ENCODE measurements at regions not wholly inside any gene's neighbourhood (a gene's known extent, or its start where the extent isn't known, plus 50 kb on each side); places are given as distances from the start of the nearest gene placed in this dataset.
A peak's percentile ranks its signal among the peaks of the same experiment; 100 is the strongest.

DNA sequence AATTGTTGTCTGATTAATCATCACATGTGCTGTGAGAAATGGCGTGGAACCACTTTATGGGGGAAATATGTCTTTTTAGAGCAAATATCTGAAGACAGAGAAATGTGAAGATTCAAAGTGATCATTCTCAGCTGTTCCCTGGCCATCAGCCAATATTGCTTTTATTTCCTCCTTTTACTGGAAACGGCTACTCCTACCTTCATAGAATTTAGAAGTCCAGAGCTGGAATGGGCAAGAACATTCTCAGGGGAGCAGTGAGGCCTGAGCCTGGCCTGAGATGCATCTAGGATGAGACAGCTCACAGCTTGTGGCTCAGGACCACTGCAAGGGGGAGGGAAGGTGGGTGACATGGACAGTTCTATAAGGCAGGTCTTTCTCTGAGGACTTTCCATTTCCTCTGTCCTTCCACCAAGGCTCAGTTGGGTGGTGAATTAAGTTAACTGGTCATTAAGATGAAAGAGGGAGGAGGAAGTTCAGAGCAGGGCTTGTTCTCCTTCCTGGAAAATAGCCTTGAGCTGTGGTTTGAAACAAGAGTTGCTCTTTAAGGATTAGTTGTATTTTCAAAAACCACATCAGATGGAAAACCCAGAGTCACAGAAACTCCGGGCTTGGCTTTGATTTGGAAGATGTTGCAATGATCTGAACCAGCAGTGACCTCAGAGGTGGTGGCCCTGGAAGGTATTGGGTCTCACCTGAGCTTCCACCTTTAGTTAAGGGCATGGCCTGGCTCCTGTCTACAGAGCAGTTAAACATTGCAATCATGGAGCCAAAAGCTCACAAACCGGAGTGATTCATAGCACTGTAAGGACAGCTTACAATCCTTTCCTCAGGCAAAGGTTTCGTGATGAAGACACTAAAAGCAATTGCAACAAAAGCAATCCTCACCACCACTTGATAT is 144.3 kb downstream of the VAPA start:
- DNase-seq (ENCODE audit: low read depth) = peak; percentile 78

DNA sequence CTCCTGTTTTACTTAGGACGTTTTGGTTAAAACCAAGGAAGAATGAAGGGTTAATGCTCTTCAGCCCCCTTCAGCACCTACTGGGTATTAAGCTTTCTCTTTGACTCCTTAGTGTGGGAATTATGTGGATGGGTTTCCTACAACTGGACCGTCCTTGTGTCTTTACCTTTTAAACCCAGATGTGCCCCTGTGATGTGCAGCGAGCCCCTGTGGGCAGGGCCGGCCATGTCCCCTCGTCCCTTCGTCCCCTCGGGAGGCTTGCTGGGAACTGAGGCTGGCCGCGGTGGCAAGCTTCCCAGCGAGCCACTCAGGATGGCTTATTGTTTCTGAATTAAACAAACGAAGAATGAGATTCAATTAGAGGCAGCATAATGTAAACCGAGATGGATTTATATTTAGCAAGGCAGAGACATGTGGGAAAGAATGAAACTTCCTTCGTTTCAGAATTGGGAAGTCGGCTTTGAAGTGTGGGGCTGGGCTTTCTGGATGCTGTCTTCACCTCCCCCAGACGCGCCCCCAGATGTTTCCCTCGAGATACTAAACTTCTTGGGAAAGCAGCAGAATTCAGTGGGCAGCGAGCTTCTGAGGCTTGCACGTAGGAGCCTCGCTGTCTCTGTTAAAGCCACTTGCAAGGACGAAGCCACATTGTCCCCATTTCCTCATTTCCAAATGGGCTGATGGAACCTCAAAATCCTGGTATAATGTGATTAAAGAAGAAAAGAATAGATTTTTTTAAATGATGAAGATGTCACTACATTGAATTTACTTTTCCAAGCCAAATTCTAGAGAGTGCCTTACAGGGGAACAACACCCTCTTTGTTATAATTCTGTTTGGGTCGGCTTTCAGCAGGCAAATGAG is 146.0 kb downstream of the VAPA start:
- DNase-seq (ENCODE audit: low read depth) = no peak

DNA sequence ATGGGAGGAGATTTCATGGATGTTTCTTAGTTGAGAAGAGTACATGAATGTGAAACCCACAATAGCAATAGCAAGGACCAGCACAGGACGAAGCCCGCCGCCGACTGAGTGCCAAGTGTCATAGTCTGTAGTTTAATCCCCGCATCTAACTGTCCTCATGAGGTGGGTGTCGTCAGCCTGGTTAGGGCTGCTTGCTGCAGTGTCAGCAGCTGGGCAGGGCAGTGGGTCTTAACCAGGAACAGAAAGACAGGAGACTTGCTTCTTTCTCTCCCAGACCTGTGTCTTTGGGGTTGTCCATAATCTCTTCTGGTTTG is 146.6 kb downstream of the VAPA start:
- no peak for DNase-seq (ENCODE audit: low read depth)

DNA sequence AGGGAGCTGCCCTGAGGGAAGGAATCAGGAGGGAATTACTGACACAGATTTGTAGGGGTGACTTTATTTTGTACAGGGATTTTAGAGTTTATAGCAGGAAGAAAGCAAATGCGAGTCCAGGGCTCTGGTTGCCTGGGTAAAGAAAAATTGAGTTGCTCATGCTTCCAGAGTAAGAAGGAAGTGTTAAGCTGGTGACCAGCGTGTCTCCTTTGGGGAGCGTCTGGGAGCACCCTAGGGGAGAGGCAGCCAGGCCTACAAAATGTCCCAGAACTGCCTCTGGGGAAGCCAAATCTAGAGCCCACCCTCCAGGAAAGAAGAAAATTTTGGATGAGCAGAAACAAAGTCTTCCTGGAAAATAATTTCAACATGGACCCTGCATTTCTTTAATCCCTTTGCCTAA is 147.0 kb downstream of the VAPA start:
- DNase-seq (ENCODE audit: low read depth) = no peak

DNA sequence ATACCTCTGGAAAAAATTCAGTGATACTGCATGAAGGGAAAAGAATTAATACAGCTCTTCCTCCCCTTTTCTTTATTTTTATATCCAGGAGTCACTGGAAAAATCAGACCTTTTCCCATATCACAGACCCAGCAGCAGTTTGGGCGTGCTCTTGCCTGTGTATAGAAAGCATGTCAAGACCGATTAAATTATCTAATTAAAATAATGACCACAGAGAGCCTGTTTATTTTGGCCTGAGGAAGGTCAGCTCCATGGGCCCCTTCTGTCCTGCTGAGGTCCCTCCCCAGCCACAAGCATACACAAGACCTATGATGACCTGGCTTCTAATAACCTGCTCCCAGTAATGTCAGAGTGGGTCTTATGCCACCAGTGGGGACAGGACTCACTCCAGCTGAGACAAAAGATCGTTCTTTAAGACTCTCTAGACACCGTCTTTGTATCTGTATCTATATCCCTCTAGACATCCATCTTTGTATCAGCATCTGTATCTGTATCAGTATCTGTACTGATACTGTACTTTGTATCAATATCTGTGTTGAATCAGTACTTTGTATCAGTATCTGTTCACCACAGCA is 147.8 kb downstream of the VAPA start:
- no peak for DNase-seq (ENCODE audit: low read depth)

DNA sequence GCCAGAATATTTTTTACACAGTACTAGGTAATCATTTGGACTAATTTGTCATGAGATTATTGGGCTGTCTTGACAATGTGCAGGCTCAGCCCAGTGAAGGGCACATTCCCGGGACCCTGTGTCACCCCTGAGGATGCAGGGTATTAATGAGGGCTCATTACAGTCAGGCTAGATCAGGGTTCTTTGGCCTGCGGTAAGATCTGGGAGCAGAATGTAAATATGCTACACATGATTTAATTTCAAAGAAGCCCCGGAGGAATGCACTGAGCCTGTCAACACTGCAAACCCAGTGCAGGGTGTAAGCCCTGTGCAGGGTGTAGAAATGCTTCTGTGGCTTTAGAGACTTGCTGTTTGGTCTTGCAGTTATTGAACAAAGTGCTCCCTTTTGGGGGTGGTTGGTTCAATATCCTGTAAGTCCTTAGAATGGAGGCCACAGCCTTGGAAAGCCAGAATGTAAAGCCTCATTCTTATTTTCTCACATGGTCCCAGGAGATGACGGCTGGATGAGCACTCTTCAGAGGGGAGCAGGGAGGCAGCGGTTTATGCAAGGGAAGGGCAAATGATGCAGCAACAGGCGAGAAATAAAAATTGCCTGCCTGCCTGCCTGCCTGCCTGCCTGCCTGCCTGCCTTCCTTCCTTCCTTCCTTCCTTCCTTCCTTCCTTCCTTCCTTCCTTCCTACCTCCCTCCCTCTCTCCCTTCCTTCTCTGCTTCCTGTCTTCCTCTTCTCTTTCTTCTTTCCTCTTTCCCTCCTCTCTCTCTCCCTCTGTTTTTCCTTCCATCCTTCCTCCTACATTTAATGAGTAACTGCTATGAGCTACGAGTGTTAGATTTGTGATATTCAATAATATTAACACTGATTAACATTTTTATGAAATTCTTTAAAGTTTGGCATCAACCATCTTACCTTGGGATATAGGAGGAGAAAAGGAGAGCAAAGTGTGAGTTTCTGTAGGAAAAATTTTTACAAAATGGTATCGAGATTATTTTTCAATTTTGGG is 148.8 kb downstream of the VAPA start:
- peak; percentile 94 for DNase-seq (ENCODE audit: low read depth)

DNA sequence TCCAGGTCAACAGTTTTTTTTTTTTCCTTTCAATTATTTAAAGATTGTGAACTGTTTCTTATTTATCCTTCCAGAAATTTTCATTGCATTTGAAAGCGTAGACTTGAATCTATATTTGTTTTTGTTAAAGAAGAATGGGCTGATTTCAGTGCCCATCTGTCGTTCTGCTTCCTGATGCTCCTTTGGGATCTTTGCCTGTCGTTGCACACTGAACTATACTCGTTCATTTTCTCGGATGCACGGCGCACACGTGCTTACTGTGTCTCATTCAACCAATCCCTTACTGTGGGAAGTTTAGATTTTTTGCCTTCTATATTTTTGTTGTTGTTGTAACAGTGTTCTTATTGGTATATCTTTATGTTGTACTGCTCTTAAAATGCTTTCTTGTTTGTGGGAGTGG is 149.7 kb downstream of the VAPA start:
- DNase-seq (ENCODE audit: low read depth) = no peak

DNA sequence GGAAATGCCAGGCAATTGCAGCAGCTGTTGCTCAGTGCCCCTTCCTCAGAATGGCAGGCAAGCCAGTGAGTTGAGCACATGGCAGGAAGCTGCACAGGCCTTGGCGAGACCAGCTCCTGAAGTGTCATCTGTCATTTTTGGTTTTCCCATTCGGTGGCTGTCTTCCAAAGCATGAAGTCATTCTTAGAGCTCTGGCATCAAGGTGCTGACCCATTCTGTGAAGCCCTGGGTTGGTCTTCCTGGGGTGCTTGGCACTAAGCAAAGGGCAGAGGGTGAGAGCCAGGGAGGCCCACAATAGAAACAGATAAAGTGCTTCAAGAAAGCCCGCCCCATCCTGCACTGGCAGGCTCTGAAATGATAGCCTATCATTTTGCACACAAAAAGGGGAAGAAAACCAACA is 150.5 kb downstream of the VAPA start:
- DNase-seq (ENCODE audit: low read depth) = no peak

DNA sequence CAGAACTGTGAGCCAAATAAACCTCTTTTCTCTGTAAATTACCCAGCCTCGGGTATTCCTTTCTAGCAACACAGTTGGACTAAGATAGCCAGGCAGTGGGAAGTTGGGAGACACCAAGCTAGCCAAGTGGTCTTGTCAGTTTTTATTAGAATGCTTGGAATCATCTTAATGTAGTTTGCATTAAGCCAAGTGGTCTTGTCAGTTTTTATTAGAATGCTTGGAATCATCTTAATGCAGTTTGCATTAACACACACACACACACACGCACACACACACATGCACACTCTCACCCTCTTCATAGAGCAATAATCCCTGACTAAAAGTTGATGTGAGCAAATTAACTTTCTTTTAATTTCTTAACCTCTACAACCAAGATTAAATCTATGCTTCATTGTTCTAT is 151.5 kb downstream of the VAPA start:
- DNase-seq (ENCODE audit: low read depth) = no peak

DNA sequence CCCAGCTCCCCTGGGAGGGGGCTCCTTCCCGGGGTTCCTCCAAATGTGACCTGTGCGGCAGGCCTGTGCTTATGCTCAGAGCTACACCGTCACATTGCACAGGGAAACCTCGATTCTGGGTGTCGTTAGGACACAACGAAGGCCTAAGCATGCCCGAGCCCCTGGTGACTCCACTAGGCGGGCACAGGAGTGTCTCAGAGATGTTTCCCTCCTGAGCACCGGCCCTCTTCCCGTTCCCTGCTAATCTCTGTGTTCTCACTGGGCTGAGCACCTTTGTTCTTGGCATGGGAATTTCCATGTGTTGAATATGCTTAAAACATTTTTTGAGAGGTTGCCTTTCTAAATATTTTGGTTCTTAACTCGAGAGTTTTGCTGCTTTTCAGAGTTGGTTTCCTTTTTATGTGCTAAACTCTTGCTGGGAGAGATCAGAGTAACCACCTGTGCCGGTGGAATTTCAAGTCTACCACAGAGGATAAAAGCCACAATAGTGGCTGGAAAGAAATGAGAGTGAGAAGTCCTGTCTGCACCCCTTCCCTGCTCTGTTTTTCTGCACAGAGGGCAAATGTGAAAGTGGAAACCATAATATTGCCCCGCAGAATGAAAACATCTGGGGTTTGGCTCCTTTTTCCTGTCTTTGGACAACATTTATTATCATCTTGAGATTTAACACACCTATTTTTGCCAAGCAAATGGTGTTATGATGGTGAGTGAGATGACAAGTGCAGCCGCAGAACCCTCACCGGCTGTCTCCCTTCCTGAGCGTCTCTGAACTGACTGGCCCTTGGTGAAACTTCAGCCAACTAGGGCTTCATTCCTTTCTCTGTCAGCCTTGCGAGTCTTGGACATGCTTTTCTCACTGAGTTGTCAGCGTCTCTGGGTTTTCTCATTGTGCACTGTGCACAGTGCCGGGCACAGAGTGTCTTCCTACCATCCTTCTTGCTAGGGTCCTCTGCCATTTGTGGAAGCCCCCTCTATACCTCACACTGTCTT is 154.1 kb downstream of the VAPA start:
- DNase-seq (ENCODE audit: low read depth) = no peak

DNA sequence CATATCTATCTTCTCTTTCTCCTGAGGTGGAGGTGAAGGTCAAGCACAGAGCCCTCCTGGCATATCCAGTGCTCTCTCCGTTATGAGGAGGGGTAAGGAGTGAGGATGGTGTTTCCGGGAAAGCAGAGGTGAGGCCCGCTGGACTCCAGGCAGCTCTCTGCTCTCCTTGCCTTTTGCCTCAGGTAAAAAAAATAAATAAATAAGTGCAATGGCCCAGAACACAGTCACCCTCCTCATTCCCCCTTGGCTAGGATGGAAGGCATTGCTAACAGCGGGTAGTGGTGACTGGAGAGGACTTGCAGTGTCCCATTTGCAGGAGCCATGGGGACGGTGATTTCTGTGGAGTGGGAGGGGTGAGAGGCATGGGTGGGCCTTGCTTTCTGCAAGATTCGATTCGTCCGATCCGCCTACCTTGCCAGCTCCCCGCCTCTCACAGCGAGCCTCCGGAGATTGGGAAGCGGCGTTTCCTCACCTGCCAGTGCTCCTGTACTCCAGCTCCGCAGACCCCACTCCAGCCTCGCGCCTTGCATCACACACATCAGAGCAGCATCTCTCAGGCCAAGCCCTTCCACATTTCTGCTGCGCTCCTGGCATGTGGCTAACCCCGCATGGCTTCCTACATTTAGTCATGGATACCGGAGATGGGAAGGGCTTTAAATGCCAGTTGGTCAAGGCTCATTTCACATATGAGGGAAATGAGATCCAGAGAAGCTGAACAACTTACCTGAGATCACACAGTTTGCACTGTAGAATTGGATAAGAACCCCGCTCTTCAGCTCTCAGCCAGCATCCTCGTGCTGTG is 155.2 kb downstream of the VAPA start:
- DNase-seq (ENCODE audit: low read depth) = no peak

DNA sequence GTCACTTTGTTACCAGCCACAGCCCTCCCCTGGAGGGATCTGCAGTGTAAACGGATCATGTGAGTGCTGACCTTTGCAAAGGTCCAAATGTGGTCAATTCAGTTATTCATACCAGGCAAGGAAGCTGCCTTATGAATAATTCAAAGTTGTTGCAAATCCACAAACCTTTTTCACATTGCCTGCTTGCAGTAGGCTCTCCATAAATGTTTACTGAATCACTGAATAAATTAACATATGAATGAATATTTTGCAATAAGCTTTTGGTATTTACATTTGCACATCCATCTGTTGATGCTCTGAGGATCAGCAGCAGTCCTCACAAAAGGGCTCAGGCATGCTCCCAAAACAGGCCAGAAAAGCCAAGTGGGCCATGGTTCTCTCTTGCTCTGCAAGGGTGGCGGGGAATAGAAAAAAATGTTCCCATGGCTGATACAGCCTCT is 156.8 kb downstream of the VAPA start:
- DNase-seq (ENCODE audit: low read depth) = peak; percentile 44

DNA sequence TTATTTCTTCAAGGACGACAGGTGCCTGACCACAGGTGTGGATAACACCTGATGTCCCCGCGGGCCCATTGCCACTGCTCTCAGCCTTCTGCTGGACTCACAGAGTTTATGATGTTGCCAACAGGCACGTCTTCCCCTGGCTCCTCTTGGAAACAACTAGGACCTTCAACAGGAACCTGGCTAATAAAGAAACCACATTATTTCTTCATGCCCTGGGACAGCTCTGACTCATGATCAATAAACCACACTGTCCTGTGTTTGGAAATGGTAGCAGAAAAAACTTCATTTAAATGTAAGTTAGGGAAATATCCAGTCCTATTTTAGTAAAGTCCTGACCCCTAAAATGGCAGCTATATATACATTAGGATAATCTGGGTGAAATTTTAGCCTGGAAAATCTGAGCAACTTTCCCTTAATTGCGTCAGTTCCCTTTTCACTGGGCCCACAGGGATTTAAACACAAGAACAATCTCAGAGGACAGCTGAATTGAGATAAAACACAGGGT is 158.9 kb downstream of the VAPA start:
- peak; percentile 76 for DNase-seq (ENCODE audit: low read depth)

DNA sequence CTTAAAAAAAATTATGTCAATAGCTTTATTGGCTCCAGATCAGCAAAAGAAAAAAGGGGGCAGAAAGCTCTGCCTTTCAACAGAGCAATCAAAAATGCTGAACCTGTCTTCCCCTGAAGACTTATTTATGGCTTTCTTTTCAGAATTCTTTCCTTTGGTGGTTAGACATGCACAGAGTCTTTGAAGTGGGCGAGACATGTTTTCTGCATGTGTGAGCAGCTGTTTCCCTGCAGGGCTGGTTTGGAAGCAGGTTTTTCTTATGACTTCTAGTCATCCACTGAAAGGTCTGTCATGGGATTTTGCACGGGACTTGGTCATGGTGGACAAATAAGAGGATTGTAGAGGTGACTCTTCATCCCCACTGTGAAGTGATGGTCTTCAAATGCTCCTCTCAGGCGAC is 160.3 kb downstream of the VAPA start:
- DNase-seq (ENCODE audit: low read depth) = no peak

DNA sequence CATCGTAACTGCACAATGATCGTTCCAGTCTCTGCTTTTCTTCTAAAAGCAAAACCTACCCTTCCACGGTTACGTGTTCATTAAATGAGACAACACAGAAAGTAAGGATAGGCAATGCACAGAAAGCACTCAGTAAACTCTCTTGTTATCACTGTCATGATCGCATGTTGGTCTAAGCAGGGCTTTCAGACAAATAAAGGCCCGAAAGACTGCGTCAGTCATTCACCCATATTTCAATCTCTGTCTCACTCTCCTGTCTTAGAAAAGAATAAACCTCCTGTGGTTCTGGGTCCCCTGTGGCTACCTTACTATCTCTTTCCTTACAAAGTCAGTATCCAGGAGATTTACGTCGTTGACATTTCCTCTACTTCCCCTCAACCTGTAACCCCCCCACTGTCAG is 160.9 kb downstream of the VAPA start:
- DNase-seq (ENCODE audit: low read depth) = no peak

DNA sequence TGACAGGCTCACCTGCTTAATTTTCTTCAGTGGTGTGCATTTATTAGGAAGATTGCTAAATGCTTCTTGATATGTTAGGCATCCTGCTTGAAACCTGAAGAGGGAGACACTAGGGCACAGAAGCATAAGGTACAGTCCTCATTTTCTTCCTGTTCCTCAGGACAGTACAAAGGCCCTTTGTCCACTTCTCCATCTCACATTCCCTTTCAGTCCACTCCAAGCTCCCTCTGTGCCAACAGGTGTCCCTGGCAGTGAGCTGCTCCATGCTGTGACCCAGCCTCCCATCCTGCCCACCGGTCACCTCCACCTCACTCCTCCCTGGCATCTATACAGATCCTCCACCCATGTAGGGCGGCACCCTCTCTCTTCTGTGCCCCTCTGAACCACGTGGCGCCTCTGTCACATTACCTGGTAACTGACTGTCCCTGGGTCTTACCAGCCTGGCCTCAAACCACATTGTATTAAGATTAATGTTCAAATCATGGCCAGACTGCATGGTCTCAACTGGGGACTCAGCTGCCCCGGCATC is 162.8 kb downstream of the VAPA start:
- DNase-seq (ENCODE audit: low read depth) = no peak

DNA sequence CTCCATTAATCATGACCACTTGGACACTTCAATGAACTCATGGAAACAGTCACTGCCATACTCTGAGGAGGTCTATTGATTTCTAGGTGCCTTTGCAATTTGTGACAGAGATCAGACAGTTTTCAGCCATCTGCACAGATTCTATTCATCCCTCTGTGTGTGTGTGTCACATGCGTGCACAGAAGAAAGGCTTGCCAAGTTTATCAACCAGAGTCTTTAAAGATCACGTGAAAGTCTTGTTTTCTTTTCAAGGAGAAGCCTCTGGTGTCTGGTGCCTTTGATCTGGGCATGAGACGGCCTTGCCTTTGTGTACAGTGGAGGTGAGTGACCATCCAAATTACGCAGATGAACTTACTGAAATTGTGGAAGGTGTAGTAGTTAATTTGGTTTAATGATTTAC is 164.2 kb downstream of the VAPA start:
- DNase-seq (ENCODE audit: low read depth) = no peak

DNA sequence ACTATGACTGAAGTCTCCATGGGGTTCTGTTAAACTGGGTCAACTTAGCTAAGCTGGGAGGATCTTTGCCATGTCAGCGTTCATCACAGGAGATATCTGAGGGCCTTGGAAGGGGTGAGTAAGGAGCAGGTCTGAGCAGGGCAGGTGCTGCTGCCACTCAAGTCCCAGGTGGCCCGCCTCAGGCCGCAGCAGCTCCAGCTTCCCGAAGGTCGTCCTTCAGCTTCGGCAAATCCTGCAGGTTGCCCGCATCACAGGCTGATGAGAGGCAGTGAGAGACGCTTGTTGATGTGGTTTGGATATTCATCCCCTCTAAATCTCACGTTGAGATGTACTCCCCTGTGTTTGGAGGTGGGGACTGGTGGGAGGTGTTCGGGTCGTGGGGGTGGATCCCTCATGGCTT is 166.6 kb downstream of the VAPA start:
- DNase-seq (ENCODE audit: low read depth) = no peak

DNA sequence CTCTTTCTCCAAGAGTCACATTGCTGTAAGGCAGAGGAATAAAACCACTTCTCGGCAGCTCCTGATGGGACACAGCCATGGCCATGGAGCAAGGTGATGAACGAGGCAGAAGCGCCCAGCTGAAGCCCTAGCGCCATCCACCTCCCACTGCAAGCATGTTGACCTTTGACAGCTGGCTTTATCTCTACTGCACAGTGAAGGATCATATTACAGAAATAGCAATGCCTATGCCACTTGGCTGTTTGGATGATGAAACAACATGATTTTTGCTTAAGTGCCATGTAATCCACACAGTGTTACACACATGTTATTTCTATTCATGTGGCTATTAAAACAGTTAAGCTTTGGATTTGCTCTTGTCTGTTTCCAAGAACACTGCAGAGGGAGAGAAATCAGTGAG is 167.7 kb downstream of the VAPA start:
- peak; percentile 71 for DNase-seq (ENCODE audit: low read depth)
